ENCODE measurements at regions not wholly inside any gene's neighbourhood (a gene's known extent, or its start where the extent isn't known, plus 50 kb on each side); places are given as distances from the start of the nearest gene placed in this dataset.
A peak's percentile ranks its signal among the peaks of the same experiment; 100 is the strongest.
"Not testable (repeated sequence)": the region's sequence is repeated elsewhere in the genome, so short reads cannot be mapped to it uniquely, and the experiment has no call there.

GRCh38 chr1:157321972-157322371, 183.8 kb upstream of the ETV3 start:
- DNase-seq; H3K4me3 ChIP-seq (ENCODE audit: low read length); ATAC-seq; intact Hi-C loops (cut with DNase I); H3K27me3 ChIP-seq (ENCODE audit: control insufficient read depth, insufficient read depth); H3K4me1 ChIP-seq (ENCODE audit: control insufficient read depth, insufficient read depth, low read length); H3K9me3 ChIP-seq (ENCODE audit: control insufficient read depth, low read length); H3K27ac ChIP-seq (ENCODE audit: low read length): not testable (repeated sequence)
- WGBS = 89% methylated on average over 1 of the region's 1 CpG

- WGBS = 93% methylated on average over 5 of the region's 5 CpGs
These were observed 181.4 kb upstream of the ETV3 start for GRCh38 chr1:157319567-157319966.

GRCh38 chr1:157317229-157317628, 179.0 kb upstream of the ETV3 start:
- H3K4me3 ChIP-seq (ENCODE audit: low read length); ATAC-seq; H3K27me3 ChIP-seq (ENCODE audit: control insufficient read depth, insufficient read depth); H3K9me3 ChIP-seq (ENCODE audit: control insufficient read depth, low read length); H3K4me1 ChIP-seq (ENCODE audit: control insufficient read depth, insufficient read depth, low read length); intact Hi-C loops (cut with DNase I); DNase-seq; H3K27ac ChIP-seq (ENCODE audit: low read length): not testable (repeated sequence)
- WGBS = 95% methylated on average over 2 of the region's 2 CpGs

More at GRCh38 chr1:157319567-157319966, 181.4 kb upstream of the ETV3 start:
- H3K4me3 ChIP-seq (ENCODE audit: low read length) = no peak overlapping the region
- intact Hi-C loops (cut with DNase I) = no loop called here
- peaks cover 2% of the 10 kb centered on the region for H3K9me3 ChIP-seq (ENCODE audit: control insufficient read depth, low read length)
- no peaks in the 10 kb centered on the region for H3K27me3 ChIP-seq (ENCODE audit: control insufficient read depth, insufficient read depth)
- no peak overlapping the region for H3K27ac ChIP-seq (ENCODE audit: low read length)
- H3K4me1 ChIP-seq (ENCODE audit: control insufficient read depth, insufficient read depth, low read length) = no peaks in the 10 kb centered on the region
- no peak for DNase-seq
- no peak for ATAC-seq

GRCh38 chr1:157315544-157315943, 177.3 kb upstream of the ETV3 start:
- no peak for ATAC-seq
- H3K9me3 ChIP-seq (ENCODE audit: control insufficient read depth, low read length) = peaks cover 2% of the 10 kb centered on the region
- intact Hi-C loops (cut with DNase I) = no loop called here
- H3K4me1 ChIP-seq (ENCODE audit: control insufficient read depth, insufficient read depth, low read length) = no peaks in the 10 kb centered on the region
- H3K4me3 ChIP-seq (ENCODE audit: low read length) = no peak overlapping the region
- H3K27me3 ChIP-seq (ENCODE audit: control insufficient read depth, insufficient read depth) = no peaks in the 10 kb centered on the region
- no peak for DNase-seq
- H3K27ac ChIP-seq (ENCODE audit: low read length) = no peak overlapping the region
- WGBS = 83% methylated on average over 2 of the region's 2 CpGs

- WGBS = 55% methylated on average over 2 of the region's 2 CpGs
- intact Hi-C loops (cut with DNase I) = no loop called here
- H3K9me3 ChIP-seq (ENCODE audit: control insufficient read depth, low read length) = peaks cover 2% of the 10 kb centered on the region
- no peaks in the 10 kb centered on the region for H3K27me3 ChIP-seq (ENCODE audit: control insufficient read depth, insufficient read depth)
- H3K27ac ChIP-seq (ENCODE audit: low read length) = no peak overlapping the region
- H3K4me1 ChIP-seq (ENCODE audit: control insufficient read depth, insufficient read depth, low read length) = no peaks in the 10 kb centered on the region
- ATAC-seq (no peak), DNase-seq (no peak)
- no peak overlapping the region for H3K4me3 ChIP-seq (ENCODE audit: low read length)
These were observed 176.2 kb upstream of the ETV3 start for GRCh38 chr1:157314408-157314807.

GRCh38 chr1:157313240-157313807, 175.1 kb upstream of the ETV3 start:
- Histone ChIP-seq H3K4me1 (ENCODE audit: control insufficient read depth, insufficient read depth, low read length) (no peaks in the 10 kb centered on the region), H3K27me3 (ENCODE audit: control insufficient read depth, insufficient read depth) (no peaks in the 10 kb centered on the region), H3K4me3 (ENCODE audit: low read length) (no peak overlapping the region), H3K27ac (ENCODE audit: low read length) (no peak overlapping the region), H3K9me3 (ENCODE audit: control insufficient read depth, low read length) (peaks cover 2% of the 10 kb centered on the region)
- 77% methylated on average over 3 of the region's 3 CpGs for WGBS
- DNase-seq = no peak
- no peak for ATAC-seq
- intact Hi-C loops (cut with DNase I) = no loop called here

GRCh38 chr1:157312082-157312812, 174.1 kb upstream of the ETV3 start:
- 57% methylated on average over 4 of the region's 4 CpGs for WGBS
- intact Hi-C loops (cut with DNase I) = no loop called here
- ATAC-seq (no peak), DNase-seq (no peak)
- no peak overlapping the region for H3K4me3 ChIP-seq (ENCODE audit: low read length)
- no peaks in the 10 kb centered on the region for H3K27me3 ChIP-seq (ENCODE audit: control insufficient read depth, insufficient read depth)
- H3K4me1 ChIP-seq (ENCODE audit: control insufficient read depth, insufficient read depth, low read length) = no peaks in the 10 kb centered on the region
- no peak overlapping the region for H3K27ac ChIP-seq (ENCODE audit: low read length)
- peaks cover 2% of the 10 kb centered on the region for H3K9me3 ChIP-seq (ENCODE audit: control insufficient read depth, low read length)

- Histone ChIP-seq H3K9me3 (ENCODE audit: control insufficient read depth, low read length) (peaks cover under 1% of the 10 kb centered on the region), H3K4me3 (ENCODE audit: low read length) (no peak overlapping the region), H3K4me1 (ENCODE audit: control insufficient read depth, insufficient read depth, low read length) (no peaks in the 10 kb centered on the region), H3K27me3 (ENCODE audit: control insufficient read depth, insufficient read depth) (no peaks in the 10 kb centered on the region), H3K27ac (ENCODE audit: low read length) (no peak overlapping the region)
- ATAC-seq = no peak
- 43% methylated on average over 5 of the region's 5 CpGs for WGBS
- DNase-seq = no peak
- intact Hi-C loops (cut with DNase I) = no loop called here
These were observed 173.5 kb upstream of the ETV3 start for GRCh38 chr1:157311730-157312081.

GRCh38 chr1:157310805-157311729, 172.9 kb upstream of the ETV3 start:
- 31% methylated on average over 6 of the region's 6 CpGs for WGBS
- H3K9me3 ChIP-seq (ENCODE audit: control insufficient read depth, low read length); H3K27ac ChIP-seq (ENCODE audit: low read length); DNase-seq; H3K4me1 ChIP-seq (ENCODE audit: control insufficient read depth, insufficient read depth, low read length); H3K27me3 ChIP-seq (ENCODE audit: control insufficient read depth, insufficient read depth); intact Hi-C loops (cut with DNase I); H3K4me3 ChIP-seq (ENCODE audit: low read length): not testable (repeated sequence)
- ATAC-seq = peak in 1 of 2 donors; percentile 11

- ATAC-seq (no peak), DNase-seq (no peak)
- Histone ChIP-seq H3K9me3 (ENCODE audit: control insufficient read depth, low read length) (no peaks in the 10 kb centered on the region), H3K27me3 (ENCODE audit: control insufficient read depth, insufficient read depth) (no peaks in the 10 kb centered on the region), H3K4me3 (ENCODE audit: low read length) (no peak overlapping the region), H3K27ac (ENCODE audit: low read length) (no peak overlapping the region), H3K4me1 (ENCODE audit: control insufficient read depth, insufficient read depth, low read length) (no peaks in the 10 kb centered on the region)
- intact Hi-C loops (cut with DNase I) = no loop called here
- WGBS = 37% methylated on average over 5 of the region's 5 CpGs
These were observed 172.2 kb upstream of the ETV3 start for GRCh38 chr1:157310401-157310800.

- no peaks in the 10 kb centered on the region for H3K27me3 ChIP-seq (ENCODE audit: control insufficient read depth, insufficient read depth)
- no peaks in the 10 kb centered on the region for H3K9me3 ChIP-seq (ENCODE audit: control insufficient read depth, low read length)
- no peak overlapping the region for H3K4me3 ChIP-seq (ENCODE audit: low read length)
- no peaks in the 10 kb centered on the region for H3K4me1 ChIP-seq (ENCODE audit: control insufficient read depth, insufficient read depth, low read length)
- WGBS = 44% methylated on average over 1 of the region's 1 CpG
- H3K27ac ChIP-seq (ENCODE audit: low read length) = no peak overlapping the region
- intact Hi-C loops (cut with DNase I) = loop anchor here in 1 of 4 donors (5.0 kb wide), 1 partner anchor 180 kb away; no protein-coding TSS in a partner anchor
- DNase-seq (no peak), ATAC-seq (no peak)
These were observed 169.3 kb upstream of the ETV3 start for GRCh38 chr1:157307491-157307890.
